ENCODE measurements at regions not wholly inside any gene's neighbourhood (a gene's known extent, or its start where the extent isn't known, plus 50 kb on each side); places are given as distances from the start of the nearest gene placed in this dataset.
"Not testable (repeated sequence)": the region's sequence is repeated elsewhere in the genome, so short reads cannot be mapped to it uniquely, and the experiment has no call there.

DNA sequence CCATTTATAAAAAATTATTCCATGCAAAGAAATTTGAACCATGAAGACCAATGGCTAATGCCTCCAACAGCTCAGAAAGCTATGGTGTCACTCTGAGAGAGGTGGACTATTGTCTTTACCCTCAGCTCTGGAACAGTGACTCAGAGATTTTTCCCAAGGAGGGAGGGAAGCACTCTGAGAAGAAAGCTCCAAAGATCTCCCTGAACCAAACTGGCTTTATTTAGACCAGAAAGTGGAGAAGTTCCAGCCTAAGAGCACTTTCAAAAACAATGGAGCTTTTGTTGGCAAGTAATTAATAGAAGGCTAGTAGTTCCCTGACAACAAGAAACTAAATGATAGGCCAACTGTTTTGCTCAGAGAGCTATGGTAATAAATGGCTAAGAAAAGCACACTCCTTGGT is 599.9 kb upstream of the MDGA2 start:
- no peak overlapping the region for H3K9ac ChIP-seq (ENCODE audit: low read depth in 1 of 2, low read length in 2 of 2)
- H3K27me3 ChIP-seq (ENCODE audit: control insufficient read depth in 4 of 4, insufficient read depth in 4 of 4, low read length in 3 of 4) = no peaks in the 10 kb centered on the region
- TF ChIP-seq ZBTB33 (IDR thresholded peaks at IDR 0.05) (no peak), EGR1 (IDR thresholded peaks at IDR 0.05; ENCODE audit: low read depth in 2 of 2) (no peak), CTCF (IDR thresholded peaks at IDR 0.05; ENCODE audit: low read depth, low read length, missing input control) (no peak), HNF4G (IDR thresholded peaks at IDR 0.05) (no peak), RXRA (IDR thresholded peaks at IDR 0.05) (no peak), FOXA1 (IDR thresholded peaks at IDR 0.05) (no peak), SP1 (IDR thresholded peaks at IDR 0.05) (no peak), RAD21 (IDR thresholded peaks at IDR 0.05) (no peak), NR2F2 (IDR thresholded peaks at IDR 0.05) (no peak), JUND (IDR thresholded peaks at IDR 0.05) (no peak)
- TF ChIP-seq, protein P1, sequence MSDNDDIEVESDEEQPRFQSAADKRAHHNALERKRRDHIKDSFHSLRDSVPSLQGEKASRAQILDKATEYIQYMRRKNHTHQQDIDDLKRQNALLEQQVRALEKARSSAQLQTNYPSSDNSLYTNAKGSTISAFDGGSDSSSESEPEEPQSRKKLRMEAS (IDR thresholded peaks at IDR 0.05) = no peak
- TF ChIP-seq, protein P2, sequence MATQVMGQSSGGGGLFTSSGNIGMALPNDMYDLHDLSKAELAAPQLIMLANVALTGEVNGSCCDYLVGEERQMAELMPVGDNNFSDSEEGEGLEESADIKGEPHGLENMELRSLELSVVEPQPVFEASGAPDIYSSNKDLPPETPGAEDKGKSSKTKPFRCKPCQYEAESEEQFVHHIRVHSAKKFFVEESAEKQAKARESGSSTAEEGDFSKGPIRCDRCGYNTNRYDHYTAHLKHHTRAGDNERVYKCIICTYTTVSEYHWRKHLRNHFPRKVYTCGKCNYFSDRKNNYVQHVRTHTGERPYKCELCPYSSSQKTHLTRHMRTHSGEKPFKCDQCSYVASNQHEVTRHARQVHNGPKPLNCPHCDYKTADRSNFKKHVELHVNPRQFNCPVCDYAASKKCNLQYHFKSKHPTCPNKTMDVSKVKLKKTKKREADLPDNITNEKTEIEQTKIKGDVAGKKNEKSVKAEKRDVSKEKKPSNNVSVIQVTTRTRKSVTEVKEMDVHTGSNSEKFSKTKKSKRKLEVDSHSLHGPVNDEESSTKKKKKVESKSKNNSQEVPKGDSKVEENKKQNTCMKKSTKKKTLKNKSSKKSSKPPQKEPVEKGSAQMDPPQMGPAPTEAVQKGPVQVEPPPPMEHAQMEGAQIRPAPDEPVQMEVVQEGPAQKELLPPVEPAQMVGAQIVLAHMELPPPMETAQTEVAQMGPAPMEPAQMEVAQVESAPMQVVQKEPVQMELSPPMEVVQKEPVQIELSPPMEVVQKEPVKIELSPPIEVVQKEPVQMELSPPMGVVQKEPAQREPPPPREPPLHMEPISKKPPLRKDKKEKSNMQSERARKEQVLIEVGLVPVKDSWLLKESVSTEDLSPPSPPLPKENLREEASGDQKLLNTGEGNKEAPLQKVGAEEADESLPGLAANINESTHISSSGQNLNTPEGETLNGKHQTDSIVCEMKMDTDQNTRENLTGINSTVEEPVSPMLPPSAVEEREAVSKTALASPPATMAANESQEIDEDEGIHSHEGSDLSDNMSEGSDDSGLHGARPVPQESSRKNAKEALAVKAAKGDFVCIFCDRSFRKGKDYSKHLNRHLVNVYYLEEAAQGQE (IDR thresholded peaks at IDR 0.05) = no peak
- H3K4me1 ChIP-seq (ENCODE audit: control insufficient read depth in 4 of 4, insufficient read depth in 4 of 4, low read length in 3 of 4) = no peaks in the 10 kb centered on the region
- no peak for DNase-seq (ENCODE audit: low spot score)
- H3K4me3 ChIP-seq (ENCODE audit: low read depth in 1 of 3, low read length in 3 of 3) = no peak overlapping the region
- no peaks in the 10 kb centered on the region for H3K9me3 ChIP-seq (ENCODE audit: control insufficient read depth in 4 of 4, low read length in 3 of 4)
- no peak overlapping the region for H3K27ac ChIP-seq (ENCODE audit: low read depth in 1 of 2, low read length in 2 of 2)
- no peaks in the 10 kb centered on the region for H3K36me3 ChIP-seq (ENCODE audit: control insufficient read depth in 4 of 4, insufficient read depth in 3 of 4, low read depth in 1 of 4, low read length in 3 of 4)

GRCh38 chr14:48274826-48275225 is 599.4 kb upstream of the MDGA2 start:
- Histone ChIP-seq H3K4me3 (ENCODE audit: low read depth in 1 of 3, low read length in 3 of 3) (no peak overlapping the region), H3K27ac (ENCODE audit: low read depth in 1 of 2, low read length in 2 of 2) (no peak overlapping the region), H3K9ac (ENCODE audit: low read depth in 1 of 2, low read length in 2 of 2) (no peak overlapping the region), H3K36me3 (ENCODE audit: control insufficient read depth in 4 of 4, insufficient read depth in 3 of 4, low read depth in 1 of 4, low read length in 3 of 4) (no peaks in the 10 kb centered on the region), H3K27me3 (ENCODE audit: control insufficient read depth in 4 of 4, insufficient read depth in 4 of 4, low read length in 3 of 4) (no peaks in the 10 kb centered on the region), H3K9me3 (ENCODE audit: control insufficient read depth in 4 of 4, low read length in 3 of 4) (no peaks in the 10 kb centered on the region), H3K4me1 (ENCODE audit: control insufficient read depth in 4 of 4, insufficient read depth in 4 of 4, low read length in 3 of 4) (no peaks in the 10 kb centered on the region)
- WGBS = 85% methylated on average over 3 of the region's 3 CpGs
- TF ChIP-seq FOXA1 (IDR thresholded peaks at IDR 0.05) = no peak
- TF ChIP-seq JUND (IDR thresholded peaks at IDR 0.05) = no peak
- TF ChIP-seq GABPA (IDR thresholded peaks at IDR 0.05 in 1 of 2, conservative IDR thresholded peaks at IDR 0.05 in 1 of 2) = no peak
- TF ChIP-seq RXRA (IDR thresholded peaks at IDR 0.05) = no peak
- no peak for TF ChIP-seq SP1 (IDR thresholded peaks at IDR 0.05)
- no peak for TF ChIP-seq RAD21 (IDR thresholded peaks at IDR 0.05)
- no peak for TF ChIP-seq CTCF (IDR thresholded peaks at IDR 0.05; ENCODE audit: low read depth, low read length, missing input control)
- no peak for DNase-seq (ENCODE audit: low spot score)

GRCh38 chr14:48267926-48268325 is 592.5 kb upstream of the MDGA2 start:
- not testable (repeated sequence) for H3K27ac ChIP-seq (ENCODE audit: low read depth in 1 of 2, low read length in 2 of 2); H3K36me3 ChIP-seq (ENCODE audit: control insufficient read depth in 4 of 4, insufficient read depth in 3 of 4, low read depth in 1 of 4, low read length in 3 of 4)
- WGBS = 47% methylated on average over 4 of the region's 4 CpGs

GRCh38 chr14:48266201-48266600 is 590.8 kb upstream of the MDGA2 start:
- H3K27me3 ChIP-seq (ENCODE audit: control insufficient read depth in 4 of 4, insufficient read depth in 4 of 4, low read length in 3 of 4); H3K36me3 ChIP-seq (ENCODE audit: control insufficient read depth in 4 of 4, insufficient read depth in 3 of 4, low read depth in 1 of 4, low read length in 3 of 4); H3K9ac ChIP-seq (ENCODE audit: low read depth in 1 of 2, low read length in 2 of 2); H3K27ac ChIP-seq (ENCODE audit: low read depth in 1 of 2, low read length in 2 of 2); H3K9me3 ChIP-seq (ENCODE audit: control insufficient read depth in 4 of 4, low read length in 3 of 4); H3K4me3 ChIP-seq (ENCODE audit: low read depth in 1 of 3, low read length in 3 of 3); H3K4me1 ChIP-seq (ENCODE audit: control insufficient read depth in 4 of 4, insufficient read depth in 4 of 4, low read length in 3 of 4); DNase-seq (ENCODE audit: low spot score): not testable (repeated sequence)
- 47% methylated on average over 5 of the region's 5 CpGs for WGBS

More at GRCh38 chr14:48267926-48268325, 592.5 kb upstream of the MDGA2 start:
- DNase-seq (ENCODE audit: low spot score); H3K4me3 ChIP-seq (ENCODE audit: low read depth in 1 of 3, low read length in 3 of 3); H3K9ac ChIP-seq (ENCODE audit: low read depth in 1 of 2, low read length in 2 of 2); H3K9me3 ChIP-seq (ENCODE audit: control insufficient read depth in 4 of 4, low read length in 3 of 4); H3K27me3 ChIP-seq (ENCODE audit: control insufficient read depth in 4 of 4, insufficient read depth in 4 of 4, low read length in 3 of 4); H3K4me1 ChIP-seq (ENCODE audit: control insufficient read depth in 4 of 4, insufficient read depth in 4 of 4, low read length in 3 of 4): not testable (repeated sequence)
